HG02852 (cell line): ENCODE measurements at regions not wholly inside any gene's neighbourhood (a gene's known extent, or its start where the extent isn't known, plus 50 kb on each side); places are given as distances from the start of the nearest gene placed in this dataset.
"Not testable (repeated sequence)": the region's sequence is repeated elsewhere in the genome, so short reads cannot be mapped to it uniquely, and the experiment has no call there.

Experiments used
- ATAC-seq: cut with Tn5 transposase; IDR thresholded peaks from one replicate; pipeline ENCODE4 v1.9.1; 2021; ENCODE audit warnings: mild to moderate bottlenecking, moderate library complexity; ENCODE audit not compliant: unreplicated experiment

- ATAC-seq, result no peak
These were observed 55.2 kb upstream of the MDM1 start for GRCh38 chr12:68387338-68387737.

GRCh38 chr12:68389305-68389704, 57.1 kb upstream of the MDM1 start:
- no peak for ATAC-seq

- no peak for ATAC-seq
These were observed 59.8 kb upstream of the MDM1 start for GRCh38 chr12:68391937-68392336.

GRCh38 chr12:68392376-68392775, 60.2 kb upstream of the MDM1 start:
- no peak for ATAC-seq

GRCh38 chr12:68393417-68393816, 61.3 kb upstream of the MDM1 start:
- ATAC-seq, result no peak

GRCh38 chr12:68397566-68398158, 65.5 kb upstream of the MDM1 start:
- ATAC-seq, result no peak

GRCh38 chr12:68398689-68399088, 66.5 kb upstream of the MDM1 start:
- not testable (repeated sequence) for ATAC-seq

- no peak for ATAC-seq
These were observed 68.2 kb upstream of the MDM1 start for GRCh38 chr12:68400226-68400829.

- ATAC-seq, result no peak
These were observed 70.3 kb upstream of the MDM1 start for GRCh38 chr12:68402422-68402821.

- ATAC-seq, result no peak
These were observed 71.1 kb upstream of the MDM1 start for GRCh38 chr12:68403296-68403695.

- ATAC-seq, result no peak
These were observed 71.5 kb upstream of the MDM1 start for GRCh38 chr12:68403711-68404110.

GRCh38 chr12:68405343-68405781, 73.2 kb upstream of the MDM1 start:
- no peak for ATAC-seq

- ATAC-seq, result no peak
These were observed 74.0 kb upstream of the MDM1 start for GRCh38 chr12:68406134-68406576.

GRCh38 chr12:68406911-68407310, 74.7 kb upstream of the MDM1 start:
- ATAC-seq, result no peak

- ATAC-seq, result no peak
These were observed 78.0 kb upstream of the MDM1 start for GRCh38 chr12:68410018-68410660.

GRCh38 chr12:68411371-68411770, 79.2 kb upstream of the MDM1 start:
- no peak for ATAC-seq

GRCh38 chr12:68414988-68415387, 82.8 kb upstream of the MDM1 start:
- no peak for ATAC-seq

- ATAC-seq, result no peak
These were observed 84.2 kb upstream of the MDM1 start for GRCh38 chr12:68416350-68416749.

GRCh38 chr12:68416826-68417225, 84.7 kb upstream of the MDM1 start:
- ATAC-seq, result no peak

- no peak for ATAC-seq
These were observed 85.9 kb upstream of the MDM1 start for GRCh38 chr12:68418137-68418460.

GRCh38 chr12:68420225-68421010, 88.3 kb upstream of the MDM1 start:
- no peak for ATAC-seq

- no peak for ATAC-seq
These were observed 90.0 kb upstream of the MDM1 start for GRCh38 chr12:68422159-68422558.
